Sigmoid colon (tissue), 6 donors: ENCODE measurements at regions not wholly inside any gene's neighbourhood (a gene's known extent, or its start where the extent isn't known, plus 50 kb on each side); places are given as distances from the start of the nearest gene placed in this dataset.

ENCODE experiments used
- DNase-seq: peaks from one replicate; pipeline ENCODE4 v3.0.0-alpha.2; 2019
- H3K27ac ChIP-seq, 4 donors: fragments of 200-600 bp; sonication (generic); one replicate each; pipeline ENCODE4 v1.5.1; 2016 to 2019; ENCODE audit warnings: mild to moderate bottlenecking in 1 of 4
- H3K27me3 ChIP-seq, 3 donors: fragments of 200-600 bp; sonication (generic); one replicate each; pipeline ENCODE4 v1.5.1; 2019; ENCODE audit warnings: mild to moderate bottlenecking in 1 of 3
- H3K36me3 ChIP-seq, 4 donors: fragments of 200-600 bp; sonication (generic); one replicate each; pipeline ENCODE4 v1.5.1; 2016 to 2019
- H3K4me1 ChIP-seq, 4 donors: fragments of 200-600 bp; sonication (generic); one replicate each; pipeline ENCODE4 v1.5.1; 2017 to 2019
- H3K4me3 ChIP-seq, 4 donors: fragments of 200-600 bp; sonication (generic); one replicate each; pipeline ENCODE4 v1.5.1; 2017 to 2019; ENCODE audit warnings: mild to moderate bottlenecking in 2 of 4, moderate library complexity in 1 of 4
- H3K9me3 ChIP-seq, 4 donors: fragments of 200-600 bp in 3 of 4; sonication (generic) in 3 of 4; one replicate each; pipeline versions ENCODE4 v1.5.1 to v1.6.1; 2013 to 2019
- CTCF ChIP-seq, 4 experiments: fragments of 450-650 bp in 3 of 4; fragments of 200-600 bp in 1 of 4; IDR thresholded peaks; one replicate each; pipeline ENCODE4 v1.5.1; 2016 to 2019; ENCODE audit warnings: antibody characterized with exemption in 4 of 4, mild to moderate bottlenecking in 3 of 4, moderate library complexity in 2 of 4
- EP300 ChIP-seq, 4 donors: sonication (generic); formaldehyde crosslinking; IDR thresholded peaks; one replicate each; pipeline ENCODE4 v1.6.1; 2017; ENCODE audit warnings: antibody characterized with exemption in 4 of 4
- POLR2A ChIP-seq, 2 donors: fragments of 450-650 bp; IDR thresholded peaks; one replicate each; pipeline ENCODE4 v1.6.1; 2016; ENCODE audit warnings: antibody characterized with exemption in 2 of 2, mild to moderate bottlenecking in 2 of 2, moderate library complexity in 2 of 2
- POLR2AphosphoS5 ChIP-seq, 4 donors: sonication (generic); formaldehyde crosslinking; IDR thresholded peaks; one replicate each; pipeline ENCODE4 v1.6.1; 2017; ENCODE audit warnings: antibody characterized with exemption in 4 of 4
- WGBS, 2 donors: extraction: QIAGEN DNeasy Blood & Tissue Kit; methylation state at CpG; one replicate each; pipeline ENCODE4 v1.1.7; 2013; 5-methylcytosine and 5-hydroxymethylcytosine counted together
- intact Hi-C: fragments of 100-400 bp; cut with DNase I; formaldehyde crosslinking; loops from one replicate; pipeline ENCODE4 v1.15.1; 2023
- donor health status: healthy with polysubstance abuse.
- donor health status: healthy.

- no peak for DNase-seq
- no peaks in the 10 kb centered on the region for H3K4me1 ChIP-seq
- TF ChIP-seq POLR2AphosphoS5 (IDR thresholded peaks at IDR 0.05): no peak
- no peak for TF ChIP-seq CTCF (IDR thresholded peaks at IDR 0.05)
- TF ChIP-seq POLR2A (IDR thresholded peaks at IDR 0.05): no peak
- TF ChIP-seq EP300 (IDR thresholded peaks at IDR 0.05): no peak
- H3K36me3 ChIP-seq: no peaks in the 10 kb centered on the region
- no peak overlapping the region for H3K27ac ChIP-seq
- H3K4me3 ChIP-seq: no peak overlapping the region
- H3K27me3 ChIP-seq: no peaks in the 10 kb centered on the region
- H3K9me3 ChIP-seq: no peaks in the 10 kb centered on the region
- WGBS, 2 donors: 80 to 89% methylated on average over 16 of the region's 16 CpGs
- intact Hi-C loops: no loop called here
Observed at GRCh38 chr10:130401860-130402765, 265.9 kb downstream of the GLRX3 start.

- 63 to 66% methylated on average over 6 of the region's 6 CpGs for WGBS, 2 donors
- no peak for TF ChIP-seq POLR2A (IDR thresholded peaks at IDR 0.05)
- TF ChIP-seq CTCF (IDR thresholded peaks at IDR 0.05): no peak
- no peak for TF ChIP-seq POLR2AphosphoS5 (IDR thresholded peaks at IDR 0.05)
- TF ChIP-seq EP300 (IDR thresholded peaks at IDR 0.05): no peak
- H3K27ac ChIP-seq: no peak overlapping the region
Observed at GRCh38 chr10:130403153-130404075, 267.2 kb downstream of the GLRX3 start.

GRCh38 chr10:130404476-130405055 lies 268.4 kb downstream of the GLRX3 start:
- DNase-seq: no peak
- intact Hi-C loops: no loop called here
- no peaks in the 10 kb centered on the region for H3K36me3 ChIP-seq
- H3K4me1 ChIP-seq: no peaks in the 10 kb centered on the region
- no peaks in the 10 kb centered on the region for H3K27me3 ChIP-seq
- H3K4me3 ChIP-seq: no peak overlapping the region
- H3K27ac ChIP-seq: no peak overlapping the region
- no peak for TF ChIP-seq CTCF (IDR thresholded peaks at IDR 0.05)
- no peak for TF ChIP-seq POLR2A (IDR thresholded peaks at IDR 0.05)
- TF ChIP-seq EP300 (IDR thresholded peaks at IDR 0.05): no peak
- no peak for TF ChIP-seq POLR2AphosphoS5 (IDR thresholded peaks at IDR 0.05)
- H3K9me3 ChIP-seq: no peaks in the 10 kb centered on the region
- 44 to 64% methylated on average over 5 of the region's 5 CpGs for WGBS, 2 donors

More at GRCh38 chr10:130403153-130404075, 267.2 kb downstream of the GLRX3 start:
- no peaks in the 10 kb centered on the region for H3K27me3 ChIP-seq
- H3K4me1 ChIP-seq: no peaks in the 10 kb centered on the region
- intact Hi-C loops: no loop called here
- DNase-seq: no peak
- H3K36me3 ChIP-seq: no peaks in the 10 kb centered on the region
- H3K9me3 ChIP-seq: no peaks in the 10 kb centered on the region
- no peak overlapping the region for H3K4me3 ChIP-seq

- H3K9me3 ChIP-seq: no peaks in the 10 kb centered on the region
- DNase-seq: no peak
- no peaks in the 10 kb centered on the region for H3K36me3 ChIP-seq
- no peaks in the 10 kb centered on the region for H3K4me1 ChIP-seq
- intact Hi-C loops: no loop called here
- no peak overlapping the region for H3K27ac ChIP-seq
- no peak for TF ChIP-seq POLR2AphosphoS5 (IDR thresholded peaks at IDR 0.05)
- H3K27me3 ChIP-seq: no peaks in the 10 kb centered on the region
- 75 to 86% methylated on average over 4 of the region's 4 CpGs for WGBS, 2 donors
- H3K4me3 ChIP-seq: no peak overlapping the region
Observed at GRCh38 chr10:130407052-130407451, 270.9 kb downstream of the GLRX3 start.

GRCh38 chr10:130409331-130409730 lies 273.1 kb downstream of the GLRX3 start:
- Histone ChIP-seq H3K9me3 (no peaks in the 10 kb centered on the region), H3K4me1 (no peaks in the 10 kb centered on the region), H3K27ac (no peak overlapping the region), H3K27me3 (no peaks in the 10 kb centered on the region), H3K4me3 (no peak overlapping the region), H3K36me3 (no peaks in the 10 kb centered on the region)
- DNase-seq: no peak
- intact Hi-C loops: no loop called here
- TF ChIP-seq EP300 (IDR thresholded peaks at IDR 0.05): no peak
- TF ChIP-seq POLR2AphosphoS5 (IDR thresholded peaks at IDR 0.05): no peak
- TF ChIP-seq CTCF (IDR thresholded peaks at IDR 0.05): no peak
- WGBS, 2 donors: 53 to 69% methylated on average over 11 of the region's 11 CpGs
